SK-N-SH (cell line): ENCODE measurements at regions not wholly inside any gene's neighbourhood (a gene's known extent, or its start where the extent isn't known, plus 50 kb on each side); places are given as distances from the start of the nearest gene placed in this dataset.

Experiments used
- CTCF ChIA-PET: fragments of 300-600, 350-600 bp; formaldehyde crosslinking; extraction: SDS; loops from one replicate; lab custom pipeline; 2021; lab: Yijun Ruan, JAX
- POLR2A ChIA-PET: fragments of 350-600 bp; sonication (Branson Sonifier 250); formaldehyde crosslinking; extraction: SDS; loops from one replicate; lab custom pipeline; 2020; ENCODE audit warnings: antibody characterized with exemption, inconsistent platforms; lab: Yijun Ruan, JAX
- DNase-seq: peaks from one replicate; pipeline ENCODE4 v3.0.0; 2012
- H2AFZ ChIP-seq: fragments of 200-600 bp; sonication (generic); 2 replicates; pipeline ENCODE4 v1.8.1; 2016; ENCODE audit warnings: antibody characterized with exemption, mild to moderate bottlenecking, low read depth
- H3F3A ChIP-seq: fragments of 200-600 bp; sonication (generic); replicated peaks from 2 replicates; pipeline ENCODE3; 2016; ENCODE audit warnings: antibody characterized with exemption, mild to moderate bottlenecking; ENCODE audit not compliant: insufficient read depth
- H3K27ac ChIP-seq, 2 experiments: fragments of 200-500 bp in 1 of 2; fragments of 200-600 bp in 1 of 2; sonication (Bioruptor generic) in 1 of 2; sonication (generic), shearing (Covaris generic) in 1 of 2; 2 replicates each; pipeline versions ENCODE4 v1.5.1 to v1.6.1; 2014 to 2016; ENCODE audit warnings: low read depth in 2 of 2, inconsistent platforms in 1 of 2, low read length in 1 of 2, mild to moderate bottlenecking in 1 of 2, mixed read lengths in 1 of 2
- H3K27me3 ChIP-seq: fragments of 200-600 bp; sonication (generic), shearing (Covaris generic); 2 replicates; pipeline ENCODE4 v1.6.1; 2016; ENCODE audit warnings: mixed run types; ENCODE audit not compliant: insufficient read depth
- H3K36me3 ChIP-seq, 2 experiments: fragments of 200-500 bp in 1 of 2; fragments of 200-600 bp in 1 of 2; sonication (Bioruptor generic) in 1 of 2; sonication (generic) in 1 of 2; replicated peaks in 1 of 2; 2 replicates each; pipeline versions ENCODE3 to v1.5.1; 2014 to 2016; ENCODE audit warnings: low read length in 1 of 2, mild to moderate bottlenecking in 1 of 2; ENCODE audit not compliant: insufficient read depth in 2 of 2, control insufficient read depth in 1 of 2
- H3K4me1 ChIP-seq, 2 experiments: fragments of 200-500 bp in 1 of 2; fragments of 200-600 bp in 1 of 2; sonication (Bioruptor generic) in 1 of 2; sonication (generic), shearing (Covaris generic) in 1 of 2; 2 replicates each; pipeline versions ENCODE4 v1.5.1 to v1.6.1; 2014 to 2016; ENCODE audit warnings: low read depth in 1 of 2, low read length in 1 of 2, mixed run types in 1 of 2; ENCODE audit not compliant: insufficient read depth in 2 of 2, control insufficient read depth in 1 of 2
- H3K4me2 ChIP-seq: fragments of 200-600 bp; sonication (generic), shearing (Covaris generic); 2 replicates; pipeline ENCODE4 v1.6.1; 2017; ENCODE audit warnings: mixed run types
- H3K4me3 ChIP-seq, 2 experiments: fragments of 200-500 bp in 1 of 2; fragments of 200-600 bp in 1 of 2; sonication (Bioruptor generic) in 1 of 2; sonication (generic), shearing (Covaris generic) in 1 of 2; 2 replicates each; pipeline versions ENCODE4 v1.5.1 to v1.8.1; 2014 to 2016; ENCODE audit warnings: low read depth in 2 of 2, inconsistent platforms in 1 of 2, low read length in 1 of 2, mild to moderate bottlenecking in 1 of 2, mixed read lengths in 1 of 2, moderate library complexity in 1 of 2
- H3K79me2 ChIP-seq: fragments of 200-600 bp; sonication (generic); 2 replicates; pipeline ENCODE4 v1.8.1; 2017; ENCODE audit warnings: mild to moderate bottlenecking; ENCODE audit not compliant: insufficient read depth
- H3K9ac ChIP-seq: fragments of 200-600 bp; sonication (generic); 2 replicates; pipeline ENCODE4 v1.6.1; 2017; ENCODE audit warnings: mixed run types
- H3K9me2 ChIP-seq: fragments of 200-600 bp; sonication (generic); 2 replicates; pipeline ENCODE4 v1.6.1; 2017; ENCODE audit warnings: mixed run types
- H3K9me3 ChIP-seq: fragments of 200-600 bp; sonication (generic); 2 replicates; pipeline ENCODE4 v1.6.1; 2017; ENCODE audit warnings: mixed run types, mild to moderate bottlenecking, moderate library complexity
- H4K20me1 ChIP-seq: fragments of 200-600 bp; sonication (generic); 2 replicates; pipeline ENCODE4 v1.6.1; 2017; ENCODE audit warnings: mild to moderate bottlenecking, mixed run types; ENCODE audit not compliant: insufficient read depth
- CHD2 ChIP-seq: fragments of 150-350 bp; IDR thresholded peaks from 2 replicates; pipeline ENCODE4 v1.6.1; 2018; ENCODE audit warnings: low read length; ENCODE audit not compliant: partially characterized antibody
- CTCF ChIP-seq: fragments of 200-600 bp; sonication (generic); IDR thresholded peaks from 2 replicates; pipeline ENCODE4 v1.6.1; 2017; ENCODE audit warnings: antibody characterized with exemption, mild to moderate bottlenecking, moderate library complexity
- ELF1 ChIP-seq: IDR thresholded peaks from 2 replicates; pipeline ENCODE4 v1.4.0; 2012
- EP300 ChIP-seq, 2 experiments: IDR thresholded peaks; 2 replicates each; pipeline versions ENCODE4 v1.4.0 to v1.6.1; 2012; ENCODE audit warnings: borderline replicate concordance in 1 of 2, low read depth in 1 of 2, low read length in 1 of 2
- FOSL2 ChIP-seq: IDR thresholded peaks from 2 replicates; pipeline ENCODE4 v1.4.0; 2012; ENCODE audit warnings: low read depth, mild to moderate bottlenecking, moderate library complexity, borderline replicate concordance
- FOXM1 ChIP-seq: IDR thresholded peaks from 2 replicates; pipeline ENCODE4 v1.4.0; 2012; ENCODE audit warnings: low read depth, mild to moderate bottlenecking
- GABPA ChIP-seq: IDR thresholded peaks from 2 replicates; pipeline ENCODE4 v1.4.0; 2012; ENCODE audit warnings: low read depth, mild to moderate bottlenecking
- MAX ChIP-seq: IDR thresholded peaks from 2 replicates; pipeline ENCODE4 v1.4.0; 2012; ENCODE audit warnings: low read depth
- MEF2A ChIP-seq: IDR thresholded peaks from 2 replicates; pipeline ENCODE4 v1.4.0; 2012; ENCODE audit warnings: low read depth, borderline replicate concordance
- NRF1 ChIP-seq: IDR thresholded peaks from 2 replicates; pipeline ENCODE4 v1.6.1; 2012; ENCODE audit warnings: low read depth, mild to moderate bottlenecking, low read length
- PBX3 ChIP-seq: IDR thresholded peaks from 2 replicates; pipeline ENCODE4; 2012
- RAD21 ChIP-seq: IDR thresholded peaks from 2 replicates; pipeline ENCODE4 v1.6.1; 2012; ENCODE audit warnings: mild to moderate bottlenecking, low read length
- SIN3A ChIP-seq: IDR thresholded peaks from 2 replicates; pipeline ENCODE4 v1.6.1; 2012; ENCODE audit warnings: low read depth, mild to moderate bottlenecking, low read length, moderate library complexity, borderline replicate concordance
- SMC3 ChIP-seq: IDR thresholded peaks from 2 replicates; pipeline ENCODE4 v1.6.1; 2012; ENCODE audit warnings: low read depth, low read length, improper control_type of control experiment
- TAF1 ChIP-seq: IDR thresholded peaks from 2 replicates; pipeline ENCODE4 v1.6.1; 2012; ENCODE audit warnings: low read depth, mild to moderate bottlenecking, low read length, moderate library complexity, borderline replicate concordance
- TCF12 ChIP-seq: IDR thresholded peaks from 2 replicates; pipeline ENCODE4 v1.4.0; 2012
- TEAD4 ChIP-seq: IDR thresholded peaks from 2 replicates; pipeline ENCODE4 v1.4.0; 2012; ENCODE audit warnings: mild to moderate bottlenecking, borderline replicate concordance; ENCODE audit not compliant: insufficient read depth
- USF2 ChIP-seq: fragments of 150-350 bp; IDR thresholded peaks from 2 replicates; pipeline ENCODE4 v1.6.1; 2017; ENCODE audit warnings: antibody characterized with exemption, low read length, low read depth, borderline replicate concordance
- WGBS: methylation state at CpG from one replicate; pipeline ENCODE4 v1.1.6; 2017; ENCODE audit warnings: low lambda C conversion rate; 5-methylcytosine and 5-hydroxymethylcytosine counted together
- TF ChIP-seq, protein P1 (sequence below): fragments of 150-350 bp; IDR thresholded peaks from 2 replicates; pipeline ENCODE4 v1.6.1; 2016; ENCODE audit warnings: mild to moderate bottlenecking, low read depth, low read length

GRCh38 chr2:138309760-138310159, 191.8 kb upstream of the SPOPL start:
- TF ChIP-seq TCF12: no peak
- no peak for TF ChIP-seq EP300 (IDR thresholded peaks at IDR 0.05; ENCODE audit: borderline replicate concordance in 1 of 2, low read depth in 1 of 2, low read length in 1 of 2)
- TF ChIP-seq SMC3: no peak
- TF ChIP-seq PBX3: no peak
- TF ChIP-seq CTCF: no peak
- TF ChIP-seq MAX: no peak
- TF ChIP-seq FOXM1: no peak
- TF ChIP-seq, all 33 proteins: peak for 0
- no peaks in the 10 kb centered on the region for H3K79me2 ChIP-seq
- H3K4me2 ChIP-seq: no peak overlapping the region
- no peaks in the 10 kb centered on the region for H4K20me1 ChIP-seq
- H3K9me3 ChIP-seq: no peaks in the 10 kb centered on the region
- no peaks in the 10 kb centered on the region for H3K27me3 ChIP-seq
- ChIA-PET POLR2A (no interaction called here), CTCF (no interaction called here)
- H3K9ac ChIP-seq: no peak overlapping the region
- no peak overlapping the region for H3K4me3 ChIP-seq
- H3K9me2 ChIP-seq: no peaks in the 10 kb centered on the region
- no peak for DNase-seq
- H3K36me3 ChIP-seq: no peaks in the 10 kb centered on the region
- WGBS: 93% methylated on average over 2 of the region's 2 CpGs
- H3K27ac ChIP-seq: no peak overlapping the region
- H3K4me1 ChIP-seq: no peaks in the 10 kb centered on the region
- no peaks in the 10 kb centered on the region for H3F3A ChIP-seq
- no peak overlapping the region for H2AFZ ChIP-seq

- Histone ChIP-seq H3K79me2 (no peaks in the 10 kb centered on the region), H3F3A (no peaks in the 10 kb centered on the region), H3K9me3 (no peaks in the 10 kb centered on the region), H4K20me1 (no peaks in the 10 kb centered on the region), H3K36me3 (no peaks in the 10 kb centered on the region), H3K4me2 (no peak overlapping the region), H3K9ac (no peak overlapping the region), H3K4me1 (no peaks in the 10 kb centered on the region), H3K9me2 (no peaks in the 10 kb centered on the region), H3K27me3 (no peaks in the 10 kb centered on the region), H3K27ac (no peak overlapping the region), H3K4me3 (no peak overlapping the region), H2AFZ (no peak overlapping the region)
- ChIA-PET POLR2A (no interaction called here), CTCF (no interaction called here)
- no peak for DNase-seq
- WGBS: 85% methylated on average over 4 of the region's 4 CpGs
- TF ChIP-seq MAX (no peak), SIN3A (no peak), RAD21 (no peak), ELF1 (no peak), TAF1 (no peak), GABPA (no peak), FOSL2 (no peak), TEAD4 (no peak), CHD2 (no peak), PBX3 (no peak), USF2 (no peak), CTCF (no peak), NRF1 (no peak), MEF2A (no peak), EP300 (IDR thresholded peaks at IDR 0.05; ENCODE audit: borderline replicate concordance in 1 of 2, low read depth in 1 of 2, low read length in 1 of 2) (no peak), TCF12 (no peak)
- TF ChIP-seq, protein P1, sequence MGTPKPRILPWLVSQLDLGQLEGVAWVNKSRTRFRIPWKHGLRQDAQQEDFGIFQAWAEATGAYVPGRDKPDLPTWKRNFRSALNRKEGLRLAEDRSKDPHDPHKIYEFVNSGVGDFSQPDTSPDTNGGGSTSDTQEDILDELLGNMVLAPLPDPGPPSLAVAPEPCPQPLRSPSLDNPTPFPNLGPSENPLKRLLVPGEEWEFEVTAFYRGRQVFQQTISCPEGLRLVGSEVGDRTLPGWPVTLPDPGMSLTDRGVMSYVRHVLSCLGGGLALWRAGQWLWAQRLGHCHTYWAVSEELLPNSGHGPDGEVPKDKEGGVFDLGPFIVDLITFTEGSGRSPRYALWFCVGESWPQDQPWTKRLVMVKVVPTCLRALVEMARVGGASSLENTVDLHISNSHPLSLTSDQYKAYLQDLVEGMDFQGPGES: no peak
Observed at GRCh38 chr2:138312061-138312460, 189.5 kb upstream of the SPOPL start.
